Omental fat pad (tissue), 3 donors: ENCODE measurements at regions not wholly inside any gene's neighbourhood (a gene's known extent, or its start where the extent isn't known, plus 50 kb on each side); places are given as distances from the start of the nearest gene placed in this dataset.

Experiments
- ATAC-seq: fragments of 150-250 bp; one replicate; pipeline ENCODE4 v1.9.1; 2016; ENCODE audit warnings: mild to moderate bottlenecking, moderate library complexity; ENCODE audit not compliant: low FRiP score
- DNase-seq: peaks from one replicate; pipeline ENCODE4 v3.0.0-alpha.2; 2019; ENCODE audit warnings: low spot score
- TF ChIP-seq, protein P1 (sequence below), 3 donors: fragments of 450-650 bp; IDR thresholded peaks; one replicate each; pipeline ENCODE4 v1.5.1; 2016 to 2017; ENCODE audit warnings: antibody characterized with exemption in 3 of 3, mild to moderate bottlenecking in 3 of 3, moderate library complexity in 2 of 3

GRCh38 chr2:105645031-105645937, 99.4 kb upstream of the NCK2 start:
- DNase-seq (no peak), ATAC-seq (no peak)
- TF ChIP-seq, protein P1, sequence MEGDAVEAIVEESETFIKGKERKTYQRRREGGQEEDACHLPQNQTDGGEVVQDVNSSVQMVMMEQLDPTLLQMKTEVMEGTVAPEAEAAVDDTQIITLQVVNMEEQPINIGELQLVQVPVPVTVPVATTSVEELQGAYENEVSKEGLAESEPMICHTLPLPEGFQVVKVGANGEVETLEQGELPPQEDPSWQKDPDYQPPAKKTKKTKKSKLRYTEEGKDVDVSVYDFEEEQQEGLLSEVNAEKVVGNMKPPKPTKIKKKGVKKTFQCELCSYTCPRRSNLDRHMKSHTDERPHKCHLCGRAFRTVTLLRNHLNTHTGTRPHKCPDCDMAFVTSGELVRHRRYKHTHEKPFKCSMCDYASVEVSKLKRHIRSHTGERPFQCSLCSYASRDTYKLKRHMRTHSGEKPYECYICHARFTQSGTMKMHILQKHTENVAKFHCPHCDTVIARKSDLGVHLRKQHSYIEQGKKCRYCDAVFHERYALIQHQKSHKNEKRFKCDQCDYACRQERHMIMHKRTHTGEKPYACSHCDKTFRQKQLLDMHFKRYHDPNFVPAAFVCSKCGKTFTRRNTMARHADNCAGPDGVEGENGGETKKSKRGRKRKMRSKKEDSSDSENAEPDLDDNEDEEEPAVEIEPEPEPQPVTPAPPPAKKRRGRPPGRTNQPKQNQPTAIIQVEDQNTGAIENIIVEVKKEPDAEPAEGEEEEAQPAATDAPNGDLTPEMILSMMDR (IDR thresholded peaks at IDR 0.05) = no peak

DNA sequence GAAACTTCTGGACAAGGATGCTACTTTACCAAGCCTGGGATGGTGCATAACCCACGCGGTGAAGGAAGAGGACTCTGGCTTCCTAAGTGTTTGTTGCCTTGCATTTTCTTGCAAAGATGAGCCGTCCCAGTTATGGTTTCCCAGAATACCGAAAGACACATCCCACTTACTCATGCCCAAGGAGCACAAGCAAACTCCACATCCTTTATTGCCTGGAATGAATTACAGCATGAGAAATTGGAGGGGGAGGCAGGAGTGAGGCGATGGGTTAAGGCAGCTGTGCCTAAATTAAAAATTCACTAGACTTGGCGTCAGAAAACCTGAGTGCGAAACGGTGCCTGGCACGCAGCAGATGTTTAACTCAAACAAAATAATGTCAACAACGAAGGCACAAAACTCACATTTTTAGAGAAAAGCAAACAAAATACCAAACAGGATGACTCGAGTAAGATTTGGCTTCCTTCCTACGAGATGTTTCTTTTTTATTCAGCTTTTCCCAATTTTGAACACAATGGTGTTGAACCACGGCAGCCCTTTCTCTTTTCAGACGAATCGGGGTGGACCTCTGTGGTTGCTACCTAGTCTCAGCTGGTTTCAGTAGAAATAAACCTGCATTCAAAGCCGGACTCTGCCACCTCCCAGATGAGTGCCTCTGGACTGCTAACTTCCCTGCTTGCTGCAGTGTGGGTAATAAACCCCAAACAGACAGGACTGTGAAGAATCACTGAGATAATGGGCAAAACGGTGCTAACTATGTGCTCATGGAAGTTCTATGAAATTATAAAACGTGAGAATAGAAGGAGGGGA, 100.3 kb upstream of the NCK2 start:
- DNase-seq (no peak), ATAC-seq (no peak)
- TF ChIP-seq, protein P1 (IDR thresholded peaks at IDR 0.05) = no peak

DNA sequence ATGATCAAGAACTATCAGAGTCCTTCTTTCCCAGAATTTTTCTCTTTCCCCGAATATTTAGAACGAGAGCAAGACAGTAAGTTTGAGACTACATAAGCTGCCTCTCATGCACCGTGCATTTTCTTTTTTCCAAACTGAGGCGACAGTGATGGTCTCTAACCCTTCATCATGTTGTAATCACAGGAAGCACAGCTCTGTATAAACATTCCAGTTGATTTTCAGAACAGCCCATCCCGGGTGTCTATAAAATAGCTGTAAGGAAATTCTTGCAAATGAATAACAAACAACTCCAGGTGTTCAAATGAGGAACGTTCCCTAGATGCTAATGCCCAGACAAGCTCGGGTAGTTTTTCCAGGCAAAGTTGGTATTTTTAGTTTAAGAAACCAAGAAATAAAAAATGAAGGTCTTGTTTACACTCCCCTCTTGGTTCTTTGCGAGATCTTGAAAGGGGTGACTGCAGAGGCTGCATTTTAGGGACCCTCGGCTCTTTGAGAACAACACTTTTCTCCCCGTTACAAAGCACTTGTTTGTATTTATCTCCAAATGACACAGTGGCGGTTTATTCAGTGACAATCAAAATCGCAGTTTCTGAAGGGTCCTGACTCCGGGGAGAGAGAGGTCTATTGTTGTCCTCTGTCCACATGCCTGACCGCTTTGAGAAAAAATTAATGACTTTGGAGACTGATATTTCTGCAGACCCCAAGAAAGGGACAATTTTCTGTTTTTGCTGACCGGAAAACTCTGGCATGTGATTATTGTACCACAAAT, 101.1 kb upstream of the NCK2 start:
- DNase-seq (no peak), ATAC-seq (no peak)
- TF ChIP-seq, protein P1 (IDR thresholded peaks at IDR 0.05) = no peak

DNA sequence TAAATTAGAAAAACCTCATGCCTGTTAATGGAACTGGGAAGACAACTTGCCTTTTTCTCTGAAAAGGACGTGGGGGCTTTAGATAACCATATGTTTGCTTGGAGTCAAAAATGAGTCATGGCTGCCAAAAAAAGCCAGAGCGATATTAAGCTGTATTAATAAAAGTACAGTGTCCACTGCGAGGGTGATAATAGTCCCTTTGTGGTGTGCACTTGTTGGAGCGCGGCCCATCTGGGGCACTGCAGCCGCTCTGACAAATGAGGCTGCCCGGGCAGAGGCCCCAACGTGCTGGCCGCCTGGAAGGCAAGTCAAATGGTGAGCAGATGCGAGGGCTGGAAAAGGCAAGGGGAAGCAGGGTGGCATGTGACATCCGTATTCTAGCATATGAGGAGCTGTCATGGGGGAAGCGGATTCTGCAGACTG, 103.3 kb upstream of the NCK2 start:
- TF ChIP-seq, protein P1 (IDR thresholded peaks at IDR 0.05) = no peak
- no peak for ATAC-seq
- no peak for DNase-seq

GRCh38 chr2:105640246-105640645, 104.5 kb upstream of the NCK2 start:
- ATAC-seq (no peak), DNase-seq (no peak)
- TF ChIP-seq, protein P1 (IDR thresholded peaks at IDR 0.05) = no peak

- no peak for ATAC-seq
- DNase-seq = no peak
- TF ChIP-seq, protein P1 (IDR thresholded peaks at IDR 0.05) = no peak
Measured at GRCh38 chr2:105636109-105636740, 108.5 kb upstream of the NCK2 start.
